HEK293 (cell line): ENCODE measurements at regions not wholly inside any gene's neighbourhood (a gene's known extent, or its start where the extent isn't known, plus 50 kb on each side); places are given as distances from the start of the nearest gene placed in this dataset.

Experiments used
- CTCF ChIP-seq: fragments of 450-650 bp; formaldehyde crosslinking; IDR thresholded peaks from 2 replicates; pipeline ENCODE4 v1.5.1; 2016; ENCODE audit warnings: missing biosample characterization, missing genetic modification characterization
- ZBTB17 ChIP-seq: fragments of 450-650 bp; formaldehyde crosslinking; IDR thresholded peaks from 2 replicates; pipeline ENCODE4 v1.5.1; 2016; ENCODE audit warnings: missing biosample characterization, missing genetic modification characterization
- ZNF175 ChIP-seq: fragments of 450-650 bp; formaldehyde crosslinking; IDR thresholded peaks from 2 replicates; pipeline ENCODE4 v1.5.1; 2016; ENCODE audit warnings: missing biosample characterization, missing genetic modification characterization
- ZNF214 ChIP-seq: fragments of 450-650 bp; formaldehyde crosslinking; IDR thresholded peaks from 2 replicates; pipeline ENCODE4 v1.5.1; 2017; ENCODE audit warnings: missing biosample characterization, mild to moderate bottlenecking, missing genetic modification characterization, borderline replicate concordance
- ZNF24 ChIP-seq: fragments of 450-650 bp; formaldehyde crosslinking; IDR thresholded peaks from 2 replicates; pipeline ENCODE4 v1.5.1; 2016; ENCODE audit warnings: missing biosample characterization, missing genetic modification characterization
- ZNF362 ChIP-seq: fragments of 450-650 bp; formaldehyde crosslinking; IDR thresholded peaks from 2 replicates; pipeline ENCODE4 v1.5.1; 2016; ENCODE audit warnings: missing biosample characterization, missing genetic modification characterization
- ZNF423 ChIP-seq: fragments of 450-650 bp; formaldehyde crosslinking; IDR thresholded peaks from 2 replicates; pipeline ENCODE4 v1.5.1; 2016; ENCODE audit warnings: missing biosample characterization, missing genetic modification characterization
- ZNF558 ChIP-seq: fragments of 450-650 bp; formaldehyde crosslinking; IDR thresholded peaks from 2 replicates; pipeline ENCODE4 v1.5.1; 2016; ENCODE audit warnings: missing biosample characterization, missing genetic modification characterization
- ZNF571 ChIP-seq: fragments of 450-650 bp; formaldehyde crosslinking; IDR thresholded peaks from 2 replicates; pipeline ENCODE4 v1.5.0; 2017; ENCODE audit warnings: missing biosample characterization, missing genetic modification characterization
- ZNF747 ChIP-seq: fragments of 450-650 bp; formaldehyde crosslinking; IDR thresholded peaks from 2 replicates; pipeline ENCODE4 v1.5.1; 2016; ENCODE audit warnings: missing biosample characterization, missing genetic modification characterization

- no peak for TF ChIP-seq CTCF (tag by site-specific recombination)
- TF ChIP-seq ZNF175 = no peak
- TF ChIP-seq ZNF571 (tag by site-specific recombination) = no peak
- TF ChIP-seq ZBTB17 = no peak
- TF ChIP-seq ZNF24 (tag by site-specific recombination) = no peak
- no peak for TF ChIP-seq ZNF423 (tag by site-specific recombination)
- TF ChIP-seq ZNF362 (tag by site-specific recombination) = no peak
- no peak for TF ChIP-seq ZNF747 (tag by site-specific recombination)
- TF ChIP-seq ZNF558 = no peak
- TF ChIP-seq ZNF214 (tag by site-specific recombination) = no peak
These were observed 422.9 kb downstream of the KCTD12 start for GRCh38 chr13:76463314-76463713.
